Cardiac fibroblast (primary cell): ENCODE measurements at regions not wholly inside any gene's neighbourhood (a gene's known extent, or its start where the extent isn't known, plus 50 kb on each side); places are given as distances from the start of the nearest gene placed in this dataset.
A peak's percentile ranks its signal among the peaks of the same experiment; 100 is the strongest.

Experiments
- DNase-seq, 2 donors: peaks; one replicate each; pipeline versions ENCODE4 v3.0.0 to v3.0.0-alpha.2; 2010; ENCODE audit warnings: low read depth in 2 of 2
- H3K4me3 ChIP-seq, 2 donors: replicated peaks in 1 of 2; 1 replicate in 1 of 2; 2 replicates in 1 of 2; pipeline ENCODE4 v1.5.1; 2011; ENCODE audit warnings: low read depth in 2 of 2, low read length in 2 of 2, mild to moderate bottlenecking in 2 of 2, moderate library complexity in 1 of 2
- TF ChIP-seq, protein P1 (sequence below): IDR thresholded peaks from one replicate; pipeline ENCODE4 v1.5.1; 2011; ENCODE audit warnings: low read depth, mild to moderate bottlenecking, low read length, inconsistent platforms

- H3K4me3 ChIP-seq = no peak overlapping the region
- DNase-seq = no peak
Observed at GRCh38 chr9:31733166-31733565, 651.3 kb upstream of the ACO1 start.

GRCh38 chr9:31736581-31737179, 647.8 kb upstream of the ACO1 start:
- no peak for DNase-seq
- H3K4me3 ChIP-seq = no peak overlapping the region
- TF ChIP-seq, protein P1, sequence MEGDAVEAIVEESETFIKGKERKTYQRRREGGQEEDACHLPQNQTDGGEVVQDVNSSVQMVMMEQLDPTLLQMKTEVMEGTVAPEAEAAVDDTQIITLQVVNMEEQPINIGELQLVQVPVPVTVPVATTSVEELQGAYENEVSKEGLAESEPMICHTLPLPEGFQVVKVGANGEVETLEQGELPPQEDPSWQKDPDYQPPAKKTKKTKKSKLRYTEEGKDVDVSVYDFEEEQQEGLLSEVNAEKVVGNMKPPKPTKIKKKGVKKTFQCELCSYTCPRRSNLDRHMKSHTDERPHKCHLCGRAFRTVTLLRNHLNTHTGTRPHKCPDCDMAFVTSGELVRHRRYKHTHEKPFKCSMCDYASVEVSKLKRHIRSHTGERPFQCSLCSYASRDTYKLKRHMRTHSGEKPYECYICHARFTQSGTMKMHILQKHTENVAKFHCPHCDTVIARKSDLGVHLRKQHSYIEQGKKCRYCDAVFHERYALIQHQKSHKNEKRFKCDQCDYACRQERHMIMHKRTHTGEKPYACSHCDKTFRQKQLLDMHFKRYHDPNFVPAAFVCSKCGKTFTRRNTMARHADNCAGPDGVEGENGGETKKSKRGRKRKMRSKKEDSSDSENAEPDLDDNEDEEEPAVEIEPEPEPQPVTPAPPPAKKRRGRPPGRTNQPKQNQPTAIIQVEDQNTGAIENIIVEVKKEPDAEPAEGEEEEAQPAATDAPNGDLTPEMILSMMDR = no peak

More at GRCh38 chr9:31733166-31733565, 651.3 kb upstream of the ACO1 start:
- TF ChIP-seq, protein P1 = no peak

- no peak for DNase-seq
- H3K4me3 ChIP-seq = no peak overlapping the region
- TF ChIP-seq, protein P1 = no peak
Observed at GRCh38 chr9:31740705-31741104, 643.7 kb upstream of the ACO1 start.

DNA sequence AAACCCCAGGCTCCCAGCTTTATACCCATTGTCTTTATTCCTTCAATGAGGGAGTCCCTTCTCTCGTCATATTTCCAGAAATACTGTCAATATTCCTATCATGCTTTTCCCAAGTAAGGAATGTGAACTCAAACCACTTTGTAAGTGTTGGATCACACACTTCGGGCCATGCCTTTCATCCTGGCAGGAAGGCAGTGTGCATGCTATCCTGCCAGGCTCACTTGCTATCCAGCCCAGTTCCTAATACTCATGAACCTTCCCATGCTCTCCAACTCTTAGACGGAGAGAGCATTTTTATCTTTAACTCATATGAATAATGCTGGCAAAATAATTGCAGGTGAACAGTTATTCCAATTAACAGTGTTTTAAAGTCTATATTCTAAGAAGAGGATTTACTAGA, 639.9 kb upstream of the ACO1 start:
- TF ChIP-seq, protein P1 = no peak
- H3K4me3 ChIP-seq = no peak overlapping the region
- DNase-seq = no peak

DNA sequence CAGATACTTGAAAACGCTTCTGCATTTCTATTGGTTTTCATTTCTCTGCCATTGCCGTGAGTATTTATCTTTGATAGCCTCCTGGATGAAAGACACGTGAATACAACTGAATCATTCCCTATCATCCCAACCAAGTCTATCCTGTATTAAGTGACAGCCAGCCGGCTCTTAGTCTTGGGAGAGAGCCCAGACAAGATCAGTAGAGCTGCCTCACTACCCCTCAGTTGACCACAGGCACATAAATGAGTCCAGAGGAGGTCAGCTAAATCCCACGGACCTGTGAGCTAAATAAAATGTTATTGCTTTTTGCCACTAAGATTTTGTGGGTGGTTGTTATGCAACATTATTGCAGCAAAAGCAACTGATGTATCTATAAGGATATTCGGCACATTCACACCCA, 639.0 kb upstream of the ACO1 start:
- no peak overlapping the region for H3K4me3 ChIP-seq
- TF ChIP-seq, protein P1 = no peak
- peak in 1 of 2 donors; percentile 1 for DNase-seq

DNA sequence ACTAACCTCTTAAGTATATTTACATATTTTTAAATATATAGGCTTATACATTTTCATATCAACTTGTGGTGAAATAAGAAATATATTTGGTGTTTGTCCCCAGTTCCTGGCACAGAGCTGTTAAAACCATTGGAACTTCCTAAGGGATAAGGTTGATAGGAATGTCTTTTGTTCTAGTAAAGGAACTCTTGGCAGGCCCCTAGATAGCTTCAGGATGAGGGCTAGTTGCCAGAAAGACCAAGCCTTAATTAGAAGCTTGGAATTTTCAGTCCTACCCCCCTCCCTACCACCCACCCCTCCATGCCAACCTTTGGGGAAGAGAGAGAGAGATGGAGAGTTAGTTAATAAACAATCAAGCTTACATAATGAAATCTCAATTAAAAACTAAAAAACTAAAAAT, 638.6 kb upstream of the ACO1 start:
- no peak overlapping the region for H3K4me3 ChIP-seq
- TF ChIP-seq, protein P1 = no peak
- DNase-seq = no peak

DNA sequence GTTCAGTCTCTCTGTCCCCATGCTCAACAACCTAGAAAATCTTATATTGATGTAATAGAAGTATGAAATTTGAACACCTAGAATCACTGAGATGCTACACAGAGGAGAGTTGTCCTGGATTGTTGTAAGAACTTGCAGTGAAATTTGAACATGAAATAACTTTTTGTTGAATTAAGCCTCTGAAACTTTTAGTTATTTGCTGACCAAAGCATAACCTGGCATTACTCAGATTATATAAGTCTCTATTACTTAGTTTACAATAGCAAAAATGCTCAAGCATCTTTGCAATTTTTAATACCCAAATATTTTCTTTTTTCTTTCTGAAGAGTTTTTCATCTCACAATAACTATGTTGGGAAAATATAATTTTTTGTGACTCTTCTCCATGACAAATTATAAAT, 630.7 kb upstream of the ACO1 start:
- TF ChIP-seq, protein P1 = no peak
- H3K4me3 ChIP-seq = no peak overlapping the region
- no peak for DNase-seq
